ENCODE measurements at regions not wholly inside any gene's neighbourhood (a gene's known extent, or its start where the extent isn't known, plus 50 kb on each side); places are given as distances from the start of the nearest gene placed in this dataset.

GRCh38 chrX:15050395-15050794 lies 177.2 kb downstream of the MOSPD2 start:
- TF ChIP-seq, protein P1, sequence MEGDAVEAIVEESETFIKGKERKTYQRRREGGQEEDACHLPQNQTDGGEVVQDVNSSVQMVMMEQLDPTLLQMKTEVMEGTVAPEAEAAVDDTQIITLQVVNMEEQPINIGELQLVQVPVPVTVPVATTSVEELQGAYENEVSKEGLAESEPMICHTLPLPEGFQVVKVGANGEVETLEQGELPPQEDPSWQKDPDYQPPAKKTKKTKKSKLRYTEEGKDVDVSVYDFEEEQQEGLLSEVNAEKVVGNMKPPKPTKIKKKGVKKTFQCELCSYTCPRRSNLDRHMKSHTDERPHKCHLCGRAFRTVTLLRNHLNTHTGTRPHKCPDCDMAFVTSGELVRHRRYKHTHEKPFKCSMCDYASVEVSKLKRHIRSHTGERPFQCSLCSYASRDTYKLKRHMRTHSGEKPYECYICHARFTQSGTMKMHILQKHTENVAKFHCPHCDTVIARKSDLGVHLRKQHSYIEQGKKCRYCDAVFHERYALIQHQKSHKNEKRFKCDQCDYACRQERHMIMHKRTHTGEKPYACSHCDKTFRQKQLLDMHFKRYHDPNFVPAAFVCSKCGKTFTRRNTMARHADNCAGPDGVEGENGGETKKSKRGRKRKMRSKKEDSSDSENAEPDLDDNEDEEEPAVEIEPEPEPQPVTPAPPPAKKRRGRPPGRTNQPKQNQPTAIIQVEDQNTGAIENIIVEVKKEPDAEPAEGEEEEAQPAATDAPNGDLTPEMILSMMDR (IDR thresholded peaks at IDR 0.05): no peak
- TF ChIP-seq POLR2A (IDR thresholded peaks at IDR 0.05): no peak

All from right lobe of liver (tissue), 4 donors.